KMS-11 (cell line): ENCODE measurements at regions not wholly inside any gene's neighbourhood (a gene's known extent, or its start where the extent isn't known, plus 50 kb on each side); places are given as distances from the start of the nearest gene placed in this dataset.

Experiments
- H2AFZ ChIP-seq: fragments of 200-600 bp; sonication (generic); 2 replicates; pipeline ENCODE4 v1.6.1; 2016; ENCODE audit warnings: antibody characterized with exemption, mixed run types, low read depth
- H3K27ac ChIP-seq: fragments of 200-600 bp; sonication (generic); 2 replicates; pipeline ENCODE4 v1.6.1; 2016; ENCODE audit warnings: mild to moderate bottlenecking, mixed run types
- H3K27me3 ChIP-seq: fragments of 200-600 bp; sonication (generic); 2 replicates; pipeline ENCODE4 v1.6.1; 2017; ENCODE audit warnings: mild to moderate bottlenecking, low read depth, mixed run types, moderate library complexity; ENCODE audit not compliant: insufficient read depth
- H3K36me3 ChIP-seq: fragments of 200-600 bp; sonication (generic); 2 replicates; pipeline ENCODE4 v1.6.1; 2017; ENCODE audit warnings: mild to moderate bottlenecking, mixed run types; ENCODE audit not compliant: insufficient read depth
- H3K4me1 ChIP-seq: fragments of 200-600 bp; sonication (generic); 2 replicates; pipeline ENCODE4 v1.6.1; 2016; ENCODE audit warnings: mild to moderate bottlenecking, low read depth, mixed run types; ENCODE audit not compliant: poor library complexity, severe bottlenecking
- H3K4me2 ChIP-seq: fragments of 200-600 bp; sonication (generic); 2 replicates; pipeline ENCODE4 v1.7.0; 2016; ENCODE audit warnings: mild to moderate bottlenecking, mixed run types
- H3K4me3 ChIP-seq: fragments of 200-600 bp; sonication (generic); IDR thresholded peaks from 2 replicates; pipeline ENCODE4 v1.6.1; 2017; ENCODE audit warnings: low read depth, low read length, mixed read lengths; ENCODE audit not compliant: insufficient read depth
- H3K79me2 ChIP-seq: fragments of 200-600 bp; sonication (generic); 2 replicates; pipeline ENCODE4 v1.6.1; 2016; ENCODE audit warnings: low read depth, mixed run types; ENCODE audit not compliant: insufficient read depth
- H3K9ac ChIP-seq: fragments of 200-600 bp; sonication (generic); 2 replicates; pipeline ENCODE4 v1.6.1; 2016; ENCODE audit warnings: mild to moderate bottlenecking, mixed run types
- H4K20me1 ChIP-seq: fragments of 200-600 bp; sonication (generic); 2 replicates; pipeline ENCODE4 v1.6.1; 2016; ENCODE audit warnings: mild to moderate bottlenecking, mixed run types; ENCODE audit not compliant: insufficient read depth
- TF ChIP-seq, protein P1 (sequence below): fragments of 200-600 bp; sonication (generic); conservative IDR thresholded peaks from 2 replicates; pipeline ENCODE4 v1.6.1; 2017; ENCODE audit warnings: low read depth, mild to moderate bottlenecking, antibody characterized with exemption, low read length, moderate library complexity, mixed read lengths

DNA sequence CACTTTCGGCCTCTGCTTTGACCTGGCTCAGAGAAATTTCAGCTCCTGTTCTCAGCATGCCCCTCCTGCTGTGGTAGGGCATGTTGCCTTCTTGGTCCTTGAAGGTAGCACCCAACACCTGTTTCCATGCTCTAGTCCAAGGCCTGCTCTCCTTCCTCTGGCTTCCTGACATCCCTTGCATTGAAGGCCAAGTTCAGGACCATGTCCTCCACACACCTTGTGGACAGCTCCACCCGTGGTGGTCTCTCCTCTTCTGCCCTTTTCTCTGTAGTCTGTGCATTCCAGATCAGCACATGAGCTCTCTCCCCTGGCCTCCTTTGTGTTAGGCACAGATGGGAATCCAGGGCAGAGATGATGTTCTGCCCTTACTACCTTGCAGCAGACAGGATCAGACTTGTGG is 225.3 kb downstream of the ADAMTS15 start:
- Histone ChIP-seq H3K27me3 (no peaks in the 10 kb centered on the region), H3K9ac (no peak overlapping the region), H4K20me1 (no peaks in the 10 kb centered on the region), H3K36me3 (no peaks in the 10 kb centered on the region), H3K4me3 (no peak overlapping the region), H3K4me2 (no peak overlapping the region), H2AFZ (no peak overlapping the region), H3K4me1 (no peaks in the 10 kb centered on the region), H3K27ac (no peak overlapping the region), H3K79me2 (no peaks in the 10 kb centered on the region)
- TF ChIP-seq, protein P1, sequence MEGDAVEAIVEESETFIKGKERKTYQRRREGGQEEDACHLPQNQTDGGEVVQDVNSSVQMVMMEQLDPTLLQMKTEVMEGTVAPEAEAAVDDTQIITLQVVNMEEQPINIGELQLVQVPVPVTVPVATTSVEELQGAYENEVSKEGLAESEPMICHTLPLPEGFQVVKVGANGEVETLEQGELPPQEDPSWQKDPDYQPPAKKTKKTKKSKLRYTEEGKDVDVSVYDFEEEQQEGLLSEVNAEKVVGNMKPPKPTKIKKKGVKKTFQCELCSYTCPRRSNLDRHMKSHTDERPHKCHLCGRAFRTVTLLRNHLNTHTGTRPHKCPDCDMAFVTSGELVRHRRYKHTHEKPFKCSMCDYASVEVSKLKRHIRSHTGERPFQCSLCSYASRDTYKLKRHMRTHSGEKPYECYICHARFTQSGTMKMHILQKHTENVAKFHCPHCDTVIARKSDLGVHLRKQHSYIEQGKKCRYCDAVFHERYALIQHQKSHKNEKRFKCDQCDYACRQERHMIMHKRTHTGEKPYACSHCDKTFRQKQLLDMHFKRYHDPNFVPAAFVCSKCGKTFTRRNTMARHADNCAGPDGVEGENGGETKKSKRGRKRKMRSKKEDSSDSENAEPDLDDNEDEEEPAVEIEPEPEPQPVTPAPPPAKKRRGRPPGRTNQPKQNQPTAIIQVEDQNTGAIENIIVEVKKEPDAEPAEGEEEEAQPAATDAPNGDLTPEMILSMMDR, result no peak

DNA sequence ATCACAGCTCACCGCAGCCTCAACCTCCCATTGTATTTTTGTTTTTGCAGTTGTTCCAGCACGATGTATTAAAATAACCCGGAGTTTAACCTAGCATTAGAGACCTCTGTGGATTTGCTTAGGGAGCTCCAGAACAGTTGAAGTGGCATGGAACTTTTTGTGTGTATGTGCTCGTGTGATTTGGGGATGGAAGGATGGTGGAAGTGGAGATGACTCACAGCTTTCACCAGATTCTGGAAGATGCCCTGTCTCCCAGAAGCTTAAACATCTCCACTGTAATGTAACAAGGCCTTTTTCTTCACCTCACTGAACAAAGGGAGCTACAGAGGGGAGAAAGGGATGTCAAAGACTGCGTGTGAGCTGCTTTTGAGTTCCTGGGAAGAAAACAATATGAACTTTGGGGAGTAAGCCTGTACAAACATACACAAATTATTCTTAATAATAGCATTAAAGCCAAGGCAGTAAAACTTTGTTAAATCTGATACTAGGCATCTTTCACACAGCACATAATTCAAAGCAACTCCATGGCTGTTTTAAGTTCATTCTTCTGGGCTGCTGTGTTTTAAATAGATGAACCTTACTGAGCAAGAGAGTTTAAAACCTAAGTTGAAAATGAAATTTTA is 226.4 kb downstream of the ADAMTS15 start:
- TF ChIP-seq, protein P1, result no peak
- no peak overlapping the region for H3K27ac ChIP-seq

DNA sequence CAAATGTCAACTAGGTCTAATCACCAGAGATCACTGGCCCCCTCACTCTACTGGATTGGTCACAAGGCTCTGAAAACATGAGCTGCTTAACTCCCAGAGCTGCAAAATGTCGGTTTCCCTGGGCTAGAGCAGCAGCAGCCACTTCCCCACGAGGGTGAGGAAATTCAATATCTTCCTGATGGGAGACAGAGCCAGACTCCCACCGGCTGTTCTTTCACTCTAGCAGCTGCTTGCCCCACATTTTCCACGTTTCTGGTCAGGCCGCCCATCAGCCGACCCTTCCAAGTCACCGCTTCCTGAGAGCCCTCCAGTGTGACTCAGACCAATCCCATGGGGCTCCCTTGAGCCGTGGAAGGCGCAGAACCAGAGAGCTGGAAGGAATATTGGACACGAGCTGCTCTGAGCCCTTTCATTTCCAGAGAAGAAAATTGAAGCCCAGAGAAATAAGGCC is 227.0 kb downstream of the ADAMTS15 start:
- TF ChIP-seq, protein P1, result no peak
- Histone ChIP-seq H4K20me1 (no peaks in the 10 kb centered on the region), H3K4me2 (no peak overlapping the region), H3K27me3 (no peaks in the 10 kb centered on the region), H3K79me2 (no peaks in the 10 kb centered on the region), H3K4me3 (no peak overlapping the region), H2AFZ (no peak overlapping the region), H3K36me3 (no peaks in the 10 kb centered on the region), H3K9ac (no peak overlapping the region), H3K27ac (no peak overlapping the region), H3K4me1 (no peaks in the 10 kb centered on the region)

More for the DNA sequence above, 226.4 kb downstream of the ADAMTS15 start:
- Histone ChIP-seq H3K36me3 (no peaks in the 10 kb centered on the region), H3K27me3 (no peaks in the 10 kb centered on the region), H3K9ac (no peak overlapping the region), H3K4me2 (no peak overlapping the region), H3K79me2 (no peaks in the 10 kb centered on the region), H2AFZ (no peak overlapping the region), H3K4me1 (no peaks in the 10 kb centered on the region), H4K20me1 (no peaks in the 10 kb centered on the region), H3K4me3 (no peak overlapping the region)

DNA sequence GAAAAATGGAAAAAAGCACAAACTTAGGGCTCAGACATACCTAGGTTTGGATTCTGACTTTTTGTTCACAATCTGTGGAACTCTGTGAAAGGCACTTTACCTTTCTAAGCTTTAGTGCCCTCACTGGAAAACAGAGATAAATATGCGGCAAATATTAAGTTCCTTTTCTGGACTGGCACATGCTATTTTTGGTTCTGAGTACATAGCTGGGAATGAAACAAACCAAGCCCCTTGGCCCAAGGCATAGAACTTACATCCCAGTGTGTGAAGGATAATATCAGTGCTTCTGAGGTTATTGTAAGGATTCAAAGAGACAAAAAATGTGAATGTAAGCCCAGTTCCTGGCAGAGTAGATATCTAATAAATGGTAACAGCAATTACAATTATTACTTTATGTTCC is 227.5 kb downstream of the ADAMTS15 start:
- Histone ChIP-seq H3K36me3 (no peaks in the 10 kb centered on the region), H3K27me3 (no peaks in the 10 kb centered on the region), H3K4me2 (no peak overlapping the region), H3K9ac (no peak overlapping the region), H3K79me2 (no peaks in the 10 kb centered on the region), H3K4me3 (no peak overlapping the region), H2AFZ (no peak overlapping the region), H3K27ac (no peak overlapping the region), H4K20me1 (no peaks in the 10 kb centered on the region), H3K4me1 (no peaks in the 10 kb centered on the region)
- TF ChIP-seq, protein P1, result no peak
